ENCODE measurements at regions not wholly inside any gene's neighbourhood (a gene's known extent, or its start where the extent isn't known, plus 50 kb on each side); places are given as distances from the start of the nearest gene placed in this dataset.
"Not testable (repeated sequence)": the region's sequence is repeated elsewhere in the genome, so short reads cannot be mapped to it uniquely, and the experiment has no call there.

GRCh38 chr10:76766682-76767081 lies 870.9 kb downstream of the KCNMA1 start:
- Histone ChIP-seq H3K36me3 (no peaks in the 10 kb centered on the region), H3K27ac (no peak overlapping the region), H3K9me3 (no peaks in the 10 kb centered on the region), H3K4me1 (no peaks in the 10 kb centered on the region), H3K27me3 (ENCODE audit: low read depth) (no peaks in the 10 kb centered on the region), H3K4me3 (no peak overlapping the region)
- no peak for ATAC-seq
- no peak for TF ChIP-seq CTCF (IDR thresholded peaks at IDR 0.05)
- intact Hi-C loops (cut with DNase I), result no loop called here
- DNase-seq, result no peak

GRCh38 chr10:76764921-76765320 lies 872.7 kb downstream of the KCNMA1 start:
- not testable (repeated sequence) for ATAC-seq

DNA sequence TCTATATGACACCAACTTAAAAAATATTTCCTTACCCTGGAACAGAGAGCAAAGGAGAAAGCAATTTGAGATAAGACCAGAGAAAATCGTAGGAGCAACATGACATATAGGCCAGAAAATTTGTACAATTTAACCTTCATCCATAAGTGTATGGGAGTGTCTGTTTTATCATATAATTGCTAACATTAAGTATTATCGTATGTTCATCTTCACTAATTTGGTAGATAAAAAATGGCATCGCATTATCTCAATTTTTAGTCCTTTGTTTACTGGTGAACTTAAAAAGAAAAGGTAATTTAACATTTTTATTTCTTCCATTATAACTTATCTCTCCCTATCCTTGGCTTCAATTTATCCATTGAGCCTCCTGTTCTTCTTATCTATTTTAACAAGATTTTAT lies 873.4 kb downstream of the KCNMA1 start:
- intact Hi-C loops (cut with DNase I), result no loop called here
- no peak for ATAC-seq

More at GRCh38 chr10:76764921-76765320, 872.7 kb downstream of the KCNMA1 start:
- H3K27ac ChIP-seq; H3K27me3 ChIP-seq (ENCODE audit: low read depth); H3K4me1 ChIP-seq; H3K9me3 ChIP-seq; DNase-seq; H3K4me3 ChIP-seq; intact Hi-C loops (cut with DNase I); H3K36me3 ChIP-seq: not testable (repeated sequence)

GRCh38 chr10:76763376-76763775 lies 874.2 kb downstream of the KCNMA1 start:
- Histone ChIP-seq H3K27ac (no peak overlapping the region), H3K4me1 (no peaks in the 10 kb centered on the region), H3K36me3 (no peaks in the 10 kb centered on the region), H3K9me3 (no peaks in the 10 kb centered on the region), H3K27me3 (ENCODE audit: low read depth) (no peaks in the 10 kb centered on the region), H3K4me3 (no peak overlapping the region)
- intact Hi-C loops (cut with DNase I), result no loop called here
- ATAC-seq (no peak), DNase-seq (no peak)
- TF ChIP-seq CTCF (IDR thresholded peaks at IDR 0.05), result no peak

More for the DNA sequence above, 873.4 kb downstream of the KCNMA1 start:
- Histone ChIP-seq H3K27ac (no peak overlapping the region), H3K4me3 (no peak overlapping the region), H3K9me3 (no peaks in the 10 kb centered on the region), H3K4me1 (no peaks in the 10 kb centered on the region), H3K27me3 (ENCODE audit: low read depth) (no peaks in the 10 kb centered on the region), H3K36me3 (no peaks in the 10 kb centered on the region)
- no peak for TF ChIP-seq CTCF (IDR thresholded peaks at IDR 0.05)
- no peak for DNase-seq

DNA sequence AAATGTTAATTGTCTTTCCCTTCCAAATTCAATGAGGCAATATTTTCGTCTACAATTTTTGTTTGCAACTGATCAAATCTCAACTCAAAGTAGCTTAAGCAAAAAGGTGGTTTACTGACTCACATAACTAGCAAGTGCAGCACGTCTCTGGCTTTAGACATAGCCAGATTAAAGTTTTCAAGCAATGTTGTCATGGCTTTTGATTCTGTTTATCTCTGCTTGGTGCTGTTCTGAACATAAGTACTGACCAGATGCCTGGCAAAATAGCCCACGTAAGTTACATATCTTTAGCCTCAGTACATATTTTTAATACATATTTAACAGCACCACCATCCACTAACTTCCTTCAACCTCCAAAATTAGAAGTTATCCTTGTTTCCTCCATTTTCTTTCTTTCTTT lies 877.9 kb downstream of the KCNMA1 start:
- DNase-seq (no peak), ATAC-seq (no peak)
- H3K4me3 ChIP-seq, result no peak overlapping the region
- intact Hi-C loops (cut with DNase I), result no loop called here
- H3K9me3 ChIP-seq, result no peaks in the 10 kb centered on the region
- H3K27me3 ChIP-seq (ENCODE audit: low read depth), result no peaks in the 10 kb centered on the region
- no peak overlapping the region for H3K27ac ChIP-seq
- H3K36me3 ChIP-seq, result no peaks in the 10 kb centered on the region
- no peak for TF ChIP-seq CTCF (IDR thresholded peaks at IDR 0.05)
- H3K4me1 ChIP-seq, result no peaks in the 10 kb centered on the region

- Histone ChIP-seq H3K9me3 (no peaks in the 10 kb centered on the region), H3K4me1 (no peaks in the 10 kb centered on the region), H3K27ac (no peak overlapping the region), H3K36me3 (no peaks in the 10 kb centered on the region), H3K4me3 (no peak overlapping the region), H3K27me3 (ENCODE audit: low read depth) (no peaks in the 10 kb centered on the region)
- no peak for TF ChIP-seq CTCF (IDR thresholded peaks at IDR 0.05)
- intact Hi-C loops (cut with DNase I), result no loop called here
- DNase-seq (no peak), ATAC-seq (no peak)
Measured at GRCh38 chr10:76743169-76743568, 894.4 kb downstream of the KCNMA1 start.
